ENCODE measurements at regions not wholly inside any gene's neighbourhood (a gene's known extent, or its start where the extent isn't known, plus 50 kb on each side); places are given as distances from the start of the nearest gene placed in this dataset.
"Not testable (repeated sequence)": the region's sequence is repeated elsewhere in the genome, so short reads cannot be mapped to it uniquely, and the experiment has no call there.

- H3K4me2 ChIP-seq (ENCODE audit: low read depth, low read length); FAIRE-seq; ATAC-seq; H3K27ac ChIP-seq (ENCODE audit: extremely low read length, insufficient read depth, low read length); H3K79me2 ChIP-seq (ENCODE audit: insufficient read depth, low read length); H4K20me1 ChIP-seq (ENCODE audit: insufficient read depth, low read length); H3K27me3 ChIP-seq (ENCODE audit: control insufficient read depth in 1 of 2, insufficient read depth in 2 of 2, low read length in 2 of 2); in situ Hi-C loops (cut with HindIII; ENCODE audit: extremely low pct_ligation_motif_present, low pct_unique_long_range_greater_than_20kb); intact Hi-C loops (cut with micrococcal nuclease; ENCODE audit: unreplicated experiment); H3K9me3 ChIP-seq (ENCODE audit: low read length); H3K4me3 ChIP-seq (replicated peaks in 1 of 3; ENCODE audit: insufficient read depth in 1 of 3, low read depth in 2 of 3, low read length in 3 of 3); DNase-seq (ENCODE audit: low spot score); H2AFZ ChIP-seq (ENCODE audit: low read length); BruUV-seq (replicated peaks); H3K36me3 ChIP-seq (replicated peaks in 1 of 2; ENCODE audit: control insufficient read depth in 1 of 2, insufficient read depth in 2 of 2, low read length in 2 of 2); H3K9ac ChIP-seq (ENCODE audit: insufficient read depth, low read depth, low read length); POLR2A ChIA-PET; CTCF ChIA-PET (ENCODE audit: low intra/inter-chr PET ratio, low total read pairs); H3K4me1 ChIP-seq (ENCODE audit: insufficient read depth, low read length): not testable (repeated sequence)
- WGBS (ENCODE audit: low lambda C conversion rate): 29% methylated on average over 3 of the region's 3 CpGs
Measured at GRCh38 chr2:87425717-87426116, 322.2 kb upstream of the PLGLB2 start.

GRCh38 chr2:87428452-87429130, 319.3 kb upstream of the PLGLB2 start:
- CTCF ChIA-PET (ENCODE audit: low intra/inter-chr PET ratio, low total read pairs); H3K4me1 ChIP-seq (ENCODE audit: insufficient read depth, low read length); H2AFZ ChIP-seq (ENCODE audit: low read length); DNase-seq (ENCODE audit: low spot score); POLR2A ChIA-PET; in situ Hi-C loops (cut with HindIII; ENCODE audit: extremely low pct_ligation_motif_present, low pct_unique_long_range_greater_than_20kb); H3K9ac ChIP-seq (ENCODE audit: insufficient read depth, low read depth, low read length); H4K20me1 ChIP-seq (ENCODE audit: insufficient read depth, low read length); ATAC-seq; H3K27me3 ChIP-seq (ENCODE audit: control insufficient read depth in 1 of 2, insufficient read depth in 2 of 2, low read length in 2 of 2); H3K27ac ChIP-seq (ENCODE audit: extremely low read length, insufficient read depth, low read length); H3K36me3 ChIP-seq (replicated peaks in 1 of 2; ENCODE audit: control insufficient read depth in 1 of 2, insufficient read depth in 2 of 2, low read length in 2 of 2); intact Hi-C loops (cut with micrococcal nuclease; ENCODE audit: unreplicated experiment); H3K4me2 ChIP-seq (ENCODE audit: low read depth, low read length); BruUV-seq (replicated peaks); H3K9me3 ChIP-seq (ENCODE audit: low read length); H3K79me2 ChIP-seq (ENCODE audit: insufficient read depth, low read length); H3K4me3 ChIP-seq (replicated peaks in 1 of 3; ENCODE audit: insufficient read depth in 1 of 3, low read depth in 2 of 3, low read length in 3 of 3); FAIRE-seq: not testable (repeated sequence)
- 0% methylated on average over 2 of the region's 2 CpGs for WGBS (ENCODE audit: low lambda C conversion rate)

GRCh38 chr2:87429206-87429930, 318.5 kb upstream of the PLGLB2 start:
- H3K9ac ChIP-seq (ENCODE audit: insufficient read depth, low read depth, low read length); CTCF ChIA-PET (ENCODE audit: low intra/inter-chr PET ratio, low total read pairs); POLR2A ChIA-PET; ATAC-seq; H3K27me3 ChIP-seq (ENCODE audit: control insufficient read depth in 1 of 2, insufficient read depth in 2 of 2, low read length in 2 of 2); H3K79me2 ChIP-seq (ENCODE audit: insufficient read depth, low read length); H2AFZ ChIP-seq (ENCODE audit: low read length); H3K27ac ChIP-seq (ENCODE audit: extremely low read length, insufficient read depth, low read length); FAIRE-seq; DNase-seq (ENCODE audit: low spot score); H3K36me3 ChIP-seq (replicated peaks in 1 of 2; ENCODE audit: control insufficient read depth in 1 of 2, insufficient read depth in 2 of 2, low read length in 2 of 2); BruUV-seq (replicated peaks); in situ Hi-C loops (cut with HindIII; ENCODE audit: extremely low pct_ligation_motif_present, low pct_unique_long_range_greater_than_20kb); intact Hi-C loops (cut with micrococcal nuclease; ENCODE audit: unreplicated experiment); H3K4me2 ChIP-seq (ENCODE audit: low read depth, low read length); H4K20me1 ChIP-seq (ENCODE audit: insufficient read depth, low read length); H3K9me3 ChIP-seq (ENCODE audit: low read length); H3K4me1 ChIP-seq (ENCODE audit: insufficient read depth, low read length); H3K4me3 ChIP-seq (replicated peaks in 1 of 3; ENCODE audit: insufficient read depth in 1 of 3, low read depth in 2 of 3, low read length in 3 of 3): not testable (repeated sequence)
- WGBS (ENCODE audit: low lambda C conversion rate): 9% methylated on average over 7 of the region's 9 CpGs

GRCh38 chr2:87429931-87430275, 318.0 kb upstream of the PLGLB2 start:
- H3K79me2 ChIP-seq (ENCODE audit: insufficient read depth, low read length); POLR2A ChIA-PET: not testable (repeated sequence)
- WGBS (ENCODE audit: low lambda C conversion rate): no CpG with 5 or more reads among the region's 4 CpGs

More at GRCh38 chr2:87429931-87430275, 318.0 kb upstream of the PLGLB2 start:
- DNase-seq (ENCODE audit: low spot score); H4K20me1 ChIP-seq (ENCODE audit: insufficient read depth, low read length); H3K36me3 ChIP-seq (replicated peaks in 1 of 2; ENCODE audit: control insufficient read depth in 1 of 2, insufficient read depth in 2 of 2, low read length in 2 of 2); intact Hi-C loops (cut with micrococcal nuclease; ENCODE audit: unreplicated experiment); CTCF ChIA-PET (ENCODE audit: low intra/inter-chr PET ratio, low total read pairs); H3K9me3 ChIP-seq (ENCODE audit: low read length); H3K4me3 ChIP-seq (replicated peaks in 1 of 3; ENCODE audit: insufficient read depth in 1 of 3, low read depth in 2 of 3, low read length in 3 of 3); FAIRE-seq; BruUV-seq (replicated peaks); H3K4me2 ChIP-seq (ENCODE audit: low read depth, low read length); H3K9ac ChIP-seq (ENCODE audit: insufficient read depth, low read depth, low read length); H3K27me3 ChIP-seq (ENCODE audit: control insufficient read depth in 1 of 2, insufficient read depth in 2 of 2, low read length in 2 of 2); H3K27ac ChIP-seq (ENCODE audit: extremely low read length, insufficient read depth, low read length); in situ Hi-C loops (cut with HindIII; ENCODE audit: extremely low pct_ligation_motif_present, low pct_unique_long_range_greater_than_20kb); H2AFZ ChIP-seq (ENCODE audit: low read length); H3K4me1 ChIP-seq (ENCODE audit: insufficient read depth, low read length); ATAC-seq: not testable (repeated sequence)
